HCT116 (cell line): ENCODE measurements at regions not wholly inside any gene's neighbourhood (a gene's known extent, or its start where the extent isn't known, plus 50 kb on each side); places are given as distances from the start of the nearest gene placed in this dataset.

Source experiments
- ATAC-seq: fragments of 200-7000 bp; cut with Tn5 transposase; 2 replicates; pipeline ENCODE4 v1.9.1; 2020; ENCODE audit warnings: mild to moderate bottlenecking, moderate library complexity
- BruUV-seq: library from RNA; stranded (reverse); fragments of 400-500 nt; replicated peaks from 2 replicates; lab custom pipeline; 2021; lab: Mats Ljungman, UMichigan
- CTCF ChIA-PET: fragments of 300-600 bp; sonication (Branson Sonifier 250); formaldehyde crosslinking; loops from one replicate; lab custom pipeline; 2021; ENCODE audit warnings: antibody characterized with exemption; lab: Charles Lee
- POLR2A ChIA-PET: fragments of 300-600, 350-600 bp; sonication (Branson Sonifier 250); formaldehyde crosslinking; loops from one replicate; lab custom pipeline; 2021; ENCODE audit warnings: antibody characterized with exemption; lab: Charles Lee
- RAD21 ChIA-PET, 2 experiments: fragments of 300-600 bp; sonication (Branson Sonifier 250); formaldehyde crosslinking; loops; one replicate each; lab custom pipeline; 2023; ENCODE audit warnings: low total read pairs in 2 of 2; ENCODE audit not compliant: uncharacterized antibody in 2 of 2, unreplicated experiment in 2 of 2, low non-redundant PET in 1 of 2; lab: Charles Lee
- DNase-seq: peaks from one replicate; pipeline ENCODE4 v3.0.0-alpha.2; 2010; ENCODE audit warnings: low read depth, low spot score
- H2AFZ ChIP-seq: fragments of 200-600 bp; shearing (Covaris generic), sonication (generic); 2 replicates; pipeline ENCODE4 v1.6.1; 2017; ENCODE audit warnings: low read depth, mixed run types, mixed read lengths, antibody characterized with exemption, low read length; ENCODE audit not compliant: poor library complexity, severe bottlenecking
- H3K27ac ChIP-seq: 2 replicates; pipeline ENCODE4 v1.5.1; 2012; ENCODE audit warnings: low read depth, low read length
- H3K27me3 ChIP-seq: fragments of 200-600 bp; sonication (generic); 2 replicates; pipeline ENCODE4 v1.6.1; 2016; ENCODE audit warnings: mixed run types, low read length, mixed read lengths; ENCODE audit not compliant: insufficient read depth
- H3K36me3 ChIP-seq, 2 experiments: fragments of 200-500 bp in 1 of 2; fragments of 200-600 bp in 1 of 2; sonication (Bioruptor generic) in 1 of 2; sonication (generic) in 1 of 2; 2 replicates each; pipeline versions ENCODE4 v1.5.1 to v1.6.1; 2014 to 2016; ENCODE audit warnings: low read length in 2 of 2, inconsistent platforms in 1 of 2, mixed read lengths in 1 of 2, mixed run types in 1 of 2; ENCODE audit not compliant: insufficient read depth in 2 of 2, control insufficient read depth in 1 of 2
- H3K4me1 ChIP-seq, 2 experiments: fragments of 200-600 bp in 1 of 2; sonication (generic) in 1 of 2; 2 replicates each; pipeline versions ENCODE4 v1.5.1 to v1.6.1; 2012 to 2017; ENCODE audit warnings: low read length in 2 of 2, inconsistent platforms in 1 of 2, mild to moderate bottlenecking in 1 of 2, mixed read lengths in 1 of 2, mixed run types in 1 of 2, moderate library complexity in 1 of 2; ENCODE audit not compliant: insufficient read depth in 2 of 2, control insufficient read depth in 1 of 2
- H3K4me2 ChIP-seq: fragments of 200-600 bp; sonication (generic); 2 replicates; pipeline ENCODE4 v1.6.1; 2017; ENCODE audit warnings: mixed run types, low read length, mixed read lengths
- H3K4me3 ChIP-seq, 2 experiments: fragments of 200-600 bp in 1 of 2; sonication (generic) in 1 of 2; replicated peaks in 1 of 2; 2 replicates each; pipeline ENCODE4 v1.5.1; 2011 to 2016; ENCODE audit warnings: low read length in 2 of 2, control low read depth in 1 of 2, low read depth in 1 of 2, mild to moderate bottlenecking in 1 of 2, mixed read lengths in 1 of 2, mixed run types in 1 of 2
- H3K79me2 ChIP-seq: fragments of 200-600 bp; sonication (generic); 2 replicates; pipeline ENCODE4 v1.6.1; 2017; ENCODE audit warnings: mild to moderate bottlenecking, mixed run types, low read length, moderate library complexity, mixed read lengths; ENCODE audit not compliant: insufficient read depth
- H3K9ac ChIP-seq: fragments of 200-600 bp; sonication (generic); 2 replicates; pipeline ENCODE4 v1.6.1; 2016; ENCODE audit warnings: low read length, mixed read lengths
- H3K9me2 ChIP-seq: fragments of 200-600 bp; sonication (generic), shearing (Covaris generic); 2 replicates; pipeline ENCODE4 v1.6.1; 2017; ENCODE audit warnings: mixed run types, mild to moderate bottlenecking, moderate library complexity; ENCODE audit not compliant: insufficient read depth
- H3K9me3 ChIP-seq, 2 experiments: fragments of 200-500 bp in 1 of 2; fragments of 200-600 bp in 1 of 2; sonication (Bioruptor generic) in 1 of 2; sonication (generic) in 1 of 2; 2 replicates each; pipeline ENCODE4 v1.6.1; 2014 to 2017; ENCODE audit warnings: low read length in 2 of 2, mixed read lengths in 2 of 2, inconsistent platforms in 1 of 2, low read depth in 1 of 2, mild to moderate bottlenecking in 1 of 2, mixed run types in 1 of 2, moderate library complexity in 1 of 2; ENCODE audit not compliant: control insufficient read depth in 1 of 2, insufficient read depth in 1 of 2
- H4K20me1 ChIP-seq: fragments of 200-600 bp; sonication (generic), shearing (Covaris generic); 2 replicates; pipeline ENCODE4 v1.6.1; 2017; ENCODE audit warnings: mixed run types, mild to moderate bottlenecking, moderate library complexity; ENCODE audit not compliant: insufficient read depth
- EZH2phosphoT487 ChIP-seq: fragments of 200-600 bp; IDR thresholded peaks from 2 replicates; pipeline ENCODE4 v1.6.1; 2018; ENCODE audit warnings: antibody characterized with exemption, borderline replicate concordance
- POLR2A ChIP-seq: IDR thresholded peaks from 2 replicates; pipeline ENCODE4 v1.7.0; 2011; ENCODE audit warnings: borderline replicate concordance; ENCODE audit not compliant: insufficient read depth, insufficient read length; ENCODE audit errors: extremely low read depth
- RAD21 ChIP-seq: IDR thresholded peaks from 2 replicates; pipeline ENCODE4 v1.6.1; 2012; ENCODE audit warnings: low read depth, mild to moderate bottlenecking
- SRF ChIP-seq: IDR thresholded peaks from 2 replicates; pipeline ENCODE4 v1.6.1; 2012; ENCODE audit warnings: low read depth
- TCF7L2 ChIP-seq: IDR thresholded peaks from 2 replicates; pipeline ENCODE4 v1.7.0; 2011; ENCODE audit warnings: borderline replicate concordance, inconsistent platforms; ENCODE audit not compliant: insufficient read depth, insufficient read length; ENCODE audit errors: extremely low read depth
- intact Hi-C: fragments of 100-400 bp; cut with micrococcal nuclease; formaldehyde crosslinking; loops from 2 replicates; pipeline ENCODE4 v1.10.0; 2022
- TF ChIP-seq, protein P1 (sequence below): IDR thresholded peaks from 2 replicates; pipeline ENCODE4 v1.6.1; 2012; ENCODE audit warnings: low read depth
- TF ChIP-seq, protein P2 (sequence below), 3 experiments: fragments of 200-600 bp in 1 of 3; sonication (generic) in 1 of 3; IDR thresholded peaks in 2 of 3; conservative IDR thresholded peaks in 1 of 3; 2 replicates each; pipeline ENCODE4 v1.5.1; 2012 to 2017; ENCODE audit warnings: low read depth in 2 of 3, low read length in 2 of 3, antibody characterized with exemption in 1 of 3, borderline replicate concordance in 1 of 3, control low read depth in 1 of 3, mild to moderate bottlenecking in 1 of 3, mixed read lengths in 1 of 3, mixed run types in 1 of 3, moderate library complexity in 1 of 3; ENCODE audit not compliant: insufficient read depth in 1 of 3
- TF ChIP-seq, protein P3 (sequence below): IDR thresholded peaks from 2 replicates; pipeline ENCODE4 v1.6.1; 2012

- TF ChIP-seq SRF, result no peak
- TF ChIP-seq, all 23 proteins: peak for 6
These were observed 99.9 kb upstream of the TP63 start (continued) for GRCh38 chr3:189531271-189531670.

DNA sequence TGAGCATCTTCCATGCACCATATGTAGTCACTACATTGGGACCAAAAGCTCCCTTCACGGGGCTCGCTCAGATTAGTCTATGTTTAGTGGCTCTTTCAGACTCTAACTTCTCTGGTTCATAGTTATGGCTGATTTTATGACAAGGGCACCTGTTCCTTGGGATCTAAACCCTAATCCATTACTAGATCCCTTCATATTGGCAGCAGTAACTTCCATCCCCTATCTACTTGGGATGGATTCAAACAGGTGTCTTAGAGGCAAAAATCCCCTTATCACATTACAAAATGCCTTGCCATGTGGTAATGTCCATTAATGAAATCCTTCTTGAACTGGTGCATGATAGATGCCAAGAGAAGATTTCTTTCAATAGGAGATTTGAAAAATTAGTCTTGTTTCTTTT lies 96.7 kb upstream of the TP63 start:
- Histone ChIP-seq H2AFZ (no peak overlapping the region), H3K27me3 (no peaks in the 10 kb centered on the region), H3K9ac (no peak overlapping the region), H3K79me2 (no peaks in the 10 kb centered on the region), H3K9me3 (no peaks in the 10 kb centered on the region), H3K4me2 (no peak overlapping the region), H3K4me1 (peaks cover 12 to 16% of the 10 kb centered on the region in 2 experiments), H3K36me3 (no peaks in the 10 kb centered on the region), H3K27ac (no peak overlapping the region), H3K9me2 (no peaks in the 10 kb centered on the region), H3K4me3 (no peak overlapping the region)
- ATAC-seq, result no peak
- CTCF ChIA-PET, result no interaction called here
- no TSS peak for BruUV-seq
- intact Hi-C loops, result loop anchor here (5.0 kb wide), 1 partner anchor 342 kb away; no protein-coding TSS in a partner anchor
- TF ChIP-seq POLR2A (no peak), RAD21 (no peak), EZH2phosphoT487 (no peak), TCF7L2 (no peak)
- TF ChIP-seq, protein P1, sequence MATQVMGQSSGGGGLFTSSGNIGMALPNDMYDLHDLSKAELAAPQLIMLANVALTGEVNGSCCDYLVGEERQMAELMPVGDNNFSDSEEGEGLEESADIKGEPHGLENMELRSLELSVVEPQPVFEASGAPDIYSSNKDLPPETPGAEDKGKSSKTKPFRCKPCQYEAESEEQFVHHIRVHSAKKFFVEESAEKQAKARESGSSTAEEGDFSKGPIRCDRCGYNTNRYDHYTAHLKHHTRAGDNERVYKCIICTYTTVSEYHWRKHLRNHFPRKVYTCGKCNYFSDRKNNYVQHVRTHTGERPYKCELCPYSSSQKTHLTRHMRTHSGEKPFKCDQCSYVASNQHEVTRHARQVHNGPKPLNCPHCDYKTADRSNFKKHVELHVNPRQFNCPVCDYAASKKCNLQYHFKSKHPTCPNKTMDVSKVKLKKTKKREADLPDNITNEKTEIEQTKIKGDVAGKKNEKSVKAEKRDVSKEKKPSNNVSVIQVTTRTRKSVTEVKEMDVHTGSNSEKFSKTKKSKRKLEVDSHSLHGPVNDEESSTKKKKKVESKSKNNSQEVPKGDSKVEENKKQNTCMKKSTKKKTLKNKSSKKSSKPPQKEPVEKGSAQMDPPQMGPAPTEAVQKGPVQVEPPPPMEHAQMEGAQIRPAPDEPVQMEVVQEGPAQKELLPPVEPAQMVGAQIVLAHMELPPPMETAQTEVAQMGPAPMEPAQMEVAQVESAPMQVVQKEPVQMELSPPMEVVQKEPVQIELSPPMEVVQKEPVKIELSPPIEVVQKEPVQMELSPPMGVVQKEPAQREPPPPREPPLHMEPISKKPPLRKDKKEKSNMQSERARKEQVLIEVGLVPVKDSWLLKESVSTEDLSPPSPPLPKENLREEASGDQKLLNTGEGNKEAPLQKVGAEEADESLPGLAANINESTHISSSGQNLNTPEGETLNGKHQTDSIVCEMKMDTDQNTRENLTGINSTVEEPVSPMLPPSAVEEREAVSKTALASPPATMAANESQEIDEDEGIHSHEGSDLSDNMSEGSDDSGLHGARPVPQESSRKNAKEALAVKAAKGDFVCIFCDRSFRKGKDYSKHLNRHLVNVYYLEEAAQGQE, result no peak
- TF ChIP-seq, protein P2, sequence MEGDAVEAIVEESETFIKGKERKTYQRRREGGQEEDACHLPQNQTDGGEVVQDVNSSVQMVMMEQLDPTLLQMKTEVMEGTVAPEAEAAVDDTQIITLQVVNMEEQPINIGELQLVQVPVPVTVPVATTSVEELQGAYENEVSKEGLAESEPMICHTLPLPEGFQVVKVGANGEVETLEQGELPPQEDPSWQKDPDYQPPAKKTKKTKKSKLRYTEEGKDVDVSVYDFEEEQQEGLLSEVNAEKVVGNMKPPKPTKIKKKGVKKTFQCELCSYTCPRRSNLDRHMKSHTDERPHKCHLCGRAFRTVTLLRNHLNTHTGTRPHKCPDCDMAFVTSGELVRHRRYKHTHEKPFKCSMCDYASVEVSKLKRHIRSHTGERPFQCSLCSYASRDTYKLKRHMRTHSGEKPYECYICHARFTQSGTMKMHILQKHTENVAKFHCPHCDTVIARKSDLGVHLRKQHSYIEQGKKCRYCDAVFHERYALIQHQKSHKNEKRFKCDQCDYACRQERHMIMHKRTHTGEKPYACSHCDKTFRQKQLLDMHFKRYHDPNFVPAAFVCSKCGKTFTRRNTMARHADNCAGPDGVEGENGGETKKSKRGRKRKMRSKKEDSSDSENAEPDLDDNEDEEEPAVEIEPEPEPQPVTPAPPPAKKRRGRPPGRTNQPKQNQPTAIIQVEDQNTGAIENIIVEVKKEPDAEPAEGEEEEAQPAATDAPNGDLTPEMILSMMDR (IDR thresholded peaks at IDR 0.05 in 2 of 3, conservative IDR thresholded peaks at IDR 0.05 in 1 of 3; ENCODE audit: borderline replicate concordance in 1 of 3, insufficient read depth in 1 of 3, low read depth in 2 of 3, low read length in 2 of 3), result no peak
- TF ChIP-seq, protein P3, sequence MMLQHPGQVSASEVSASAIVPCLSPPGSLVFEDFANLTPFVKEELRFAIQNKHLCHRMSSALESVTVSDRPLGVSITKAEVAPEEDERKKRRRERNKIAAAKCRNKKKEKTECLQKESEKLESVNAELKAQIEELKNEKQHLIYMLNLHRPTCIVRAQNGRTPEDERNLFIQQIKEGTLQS, result no peak
- TF ChIP-seq, all 23 proteins: peak for 0
- no peak for DNase-seq
- POLR2A ChIA-PET, result no interaction called here
- H4K20me1 ChIP-seq, result no peaks in the 10 kb centered on the region
- RAD21 ChIA-PET, result no interaction called here
